ENCODE measurements at regions not wholly inside any gene's neighbourhood (a gene's known extent, or its start where the extent isn't known, plus 50 kb on each side); places are given as distances from the start of the nearest gene placed in this dataset.

- no peaks in the 10 kb centered on the region for H3K79me2 ChIP-seq (replicated peaks; ENCODE audit: insufficient read depth, low read length)
- H3K9me2 ChIP-seq (ENCODE audit: insufficient read depth, low read length) = no peaks in the 10 kb centered on the region
- no peak overlapping the region for H2AFZ ChIP-seq (ENCODE audit: low read depth, low read length)
- H4K20me1 ChIP-seq (ENCODE audit: insufficient read depth) = no peaks in the 10 kb centered on the region
- H3K36me3 ChIP-seq (ENCODE audit: insufficient read depth, low read length) = no peaks in the 10 kb centered on the region
- no peaks in the 10 kb centered on the region for H3K9me3 ChIP-seq (ENCODE audit: low read length)
- H3K27me3 ChIP-seq (ENCODE audit: insufficient read depth, low read depth, low read length) = no peaks in the 10 kb centered on the region
- no peak overlapping the region for H3K4me2 ChIP-seq (ENCODE audit: low read length)
- TF ChIP-seq POLR2AphosphoS5 (IDR thresholded peaks at IDR 0.05) = no peak
- no peak for TF ChIP-seq RAD21 (conservative IDR thresholded peaks at IDR 0.05)
- no peak for TF ChIP-seq SMC3 (conservative IDR thresholded peaks at IDR 0.05; ENCODE audit: poor library complexity)
- H3K4me3 ChIP-seq (ENCODE audit: low read length) = no peak overlapping the region
- no peak overlapping the region for H3K9ac ChIP-seq (ENCODE audit: low read length)
- no peak overlapping the region for H3K27ac ChIP-seq (ENCODE audit: low read length)
- H3F3A ChIP-seq (ENCODE audit: insufficient read depth, low read length, poor library complexity, severe bottlenecking) = no peaks in the 10 kb centered on the region
Observed at GRCh38 chrX:39367416-39367815, 566.2 kb downstream of the MID1IP1 start.

DNA sequence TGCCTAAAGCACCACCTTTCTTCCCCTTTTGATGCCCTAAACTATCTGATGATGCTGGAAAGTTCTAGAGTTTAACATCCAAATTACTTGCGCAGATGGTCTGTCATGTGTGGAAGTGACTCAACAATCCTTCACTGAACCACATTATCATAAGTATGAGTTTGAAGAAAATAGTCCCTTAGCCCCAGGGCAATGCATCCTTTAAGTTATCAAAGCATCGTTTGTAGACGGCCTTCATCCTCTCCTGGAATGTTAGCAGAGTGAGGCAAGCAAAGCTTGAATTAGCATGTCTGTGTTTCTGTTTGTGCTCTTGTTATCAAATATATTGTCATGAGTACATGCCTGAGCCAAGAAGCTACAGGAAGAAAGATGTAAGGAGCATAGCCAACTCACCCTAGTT is 570.9 kb downstream of the MID1IP1 start:
- Histone ChIP-seq H4K20me1 (ENCODE audit: insufficient read depth) (no peaks in the 10 kb centered on the region), H3K79me2 (replicated peaks; ENCODE audit: insufficient read depth, low read length) (no peaks in the 10 kb centered on the region), H3K9me2 (ENCODE audit: insufficient read depth, low read length) (no peaks in the 10 kb centered on the region), H3K9me3 (ENCODE audit: low read length) (no peaks in the 10 kb centered on the region), H3K4me3 (ENCODE audit: low read length) (no peak overlapping the region), H3K27ac (ENCODE audit: low read length) (no peak overlapping the region), H3K36me3 (ENCODE audit: insufficient read depth, low read length) (no peaks in the 10 kb centered on the region), H3F3A (ENCODE audit: insufficient read depth, low read length, poor library complexity, severe bottlenecking) (no peaks in the 10 kb centered on the region), H3K9ac (ENCODE audit: low read length) (no peak overlapping the region), H3K27me3 (ENCODE audit: insufficient read depth, low read depth, low read length) (no peaks in the 10 kb centered on the region), H2AFZ (ENCODE audit: low read depth, low read length) (no peak overlapping the region), H3K4me2 (ENCODE audit: low read length) (no peak overlapping the region)
- TF ChIP-seq REST (IDR thresholded peaks at IDR 0.05; ENCODE audit: borderline replicate concordance) (no peak), POLR2AphosphoS5 (IDR thresholded peaks at IDR 0.05) (no peak), EZH2 (IDR thresholded peaks at IDR 0.05; ENCODE audit: borderline replicate concordance, insufficient read depth, low read length, poor library complexity, severe bottlenecking) (no peak), RAD21 (conservative IDR thresholded peaks at IDR 0.05) (no peak), TAF1 (IDR thresholded peaks at IDR 0.05; ENCODE audit: low read depth) (no peak), MXI1 (conservative IDR thresholded peaks at IDR 0.05; ENCODE audit: poor library complexity, severe bottlenecking) (no peak), EP300 (conservative IDR thresholded peaks at IDR 0.05; ENCODE audit: poor library complexity, severe bottlenecking) (no peak), SMC3 (conservative IDR thresholded peaks at IDR 0.05; ENCODE audit: poor library complexity) (no peak)
- TF ChIP-seq, protein P1, sequence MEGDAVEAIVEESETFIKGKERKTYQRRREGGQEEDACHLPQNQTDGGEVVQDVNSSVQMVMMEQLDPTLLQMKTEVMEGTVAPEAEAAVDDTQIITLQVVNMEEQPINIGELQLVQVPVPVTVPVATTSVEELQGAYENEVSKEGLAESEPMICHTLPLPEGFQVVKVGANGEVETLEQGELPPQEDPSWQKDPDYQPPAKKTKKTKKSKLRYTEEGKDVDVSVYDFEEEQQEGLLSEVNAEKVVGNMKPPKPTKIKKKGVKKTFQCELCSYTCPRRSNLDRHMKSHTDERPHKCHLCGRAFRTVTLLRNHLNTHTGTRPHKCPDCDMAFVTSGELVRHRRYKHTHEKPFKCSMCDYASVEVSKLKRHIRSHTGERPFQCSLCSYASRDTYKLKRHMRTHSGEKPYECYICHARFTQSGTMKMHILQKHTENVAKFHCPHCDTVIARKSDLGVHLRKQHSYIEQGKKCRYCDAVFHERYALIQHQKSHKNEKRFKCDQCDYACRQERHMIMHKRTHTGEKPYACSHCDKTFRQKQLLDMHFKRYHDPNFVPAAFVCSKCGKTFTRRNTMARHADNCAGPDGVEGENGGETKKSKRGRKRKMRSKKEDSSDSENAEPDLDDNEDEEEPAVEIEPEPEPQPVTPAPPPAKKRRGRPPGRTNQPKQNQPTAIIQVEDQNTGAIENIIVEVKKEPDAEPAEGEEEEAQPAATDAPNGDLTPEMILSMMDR (IDR thresholded peaks at IDR 0.05; ENCODE audit: poor library complexity, severe bottlenecking) = no peak

- H3K27me3 ChIP-seq (ENCODE audit: insufficient read depth, low read depth, low read length) = no peaks in the 10 kb centered on the region
- H3K9me3 ChIP-seq (ENCODE audit: low read length) = no peaks in the 10 kb centered on the region
- H3K9me2 ChIP-seq (ENCODE audit: insufficient read depth, low read length) = no peaks in the 10 kb centered on the region
- H3K4me3 ChIP-seq (ENCODE audit: low read length) = no peak overlapping the region
- H2AFZ ChIP-seq (ENCODE audit: low read depth, low read length) = no peak overlapping the region
- H3K79me2 ChIP-seq (replicated peaks; ENCODE audit: insufficient read depth, low read length) = no peaks in the 10 kb centered on the region
- H3K4me2 ChIP-seq (ENCODE audit: low read length) = no peak overlapping the region
- peak overlapping the region; percentile 57 for H3K27ac ChIP-seq (ENCODE audit: low read length)
- H3K9ac ChIP-seq (ENCODE audit: low read length) = no peak overlapping the region
- H4K20me1 ChIP-seq (ENCODE audit: insufficient read depth) = no peaks in the 10 kb centered on the region
- TF ChIP-seq EZH2 (IDR thresholded peaks at IDR 0.05; ENCODE audit: borderline replicate concordance, insufficient read depth, low read length, poor library complexity, severe bottlenecking) = no peak
- TF ChIP-seq EP300 (conservative IDR thresholded peaks at IDR 0.05; ENCODE audit: poor library complexity, severe bottlenecking) = no peak
- no peak for TF ChIP-seq MXI1 (conservative IDR thresholded peaks at IDR 0.05; ENCODE audit: poor library complexity, severe bottlenecking)
- TF ChIP-seq SMC3 (conservative IDR thresholded peaks at IDR 0.05; ENCODE audit: poor library complexity) = no peak
- no peak for TF ChIP-seq TAF1 (IDR thresholded peaks at IDR 0.05; ENCODE audit: low read depth)
- no peak for TF ChIP-seq POLR2AphosphoS5 (IDR thresholded peaks at IDR 0.05)
- TF ChIP-seq, protein P1 (IDR thresholded peaks at IDR 0.05; ENCODE audit: poor library complexity, severe bottlenecking) = no peak
- no peak for TF ChIP-seq RAD21 (conservative IDR thresholded peaks at IDR 0.05)
- H3K36me3 ChIP-seq (ENCODE audit: insufficient read depth, low read length) = no peaks in the 10 kb centered on the region
- H3F3A ChIP-seq (ENCODE audit: insufficient read depth, low read length, poor library complexity, severe bottlenecking) = no peaks in the 10 kb centered on the region
Observed at GRCh38 chrX:39377157-39377556, 575.9 kb downstream of the MID1IP1 start.
